Keratinocyte (primary cell): ENCODE measurements at regions not wholly inside any gene's neighbourhood (a gene's known extent, or its start where the extent isn't known, plus 50 kb on each side); places are given as distances from the start of the nearest gene placed in this dataset.

ENCODE experiments used
- DNase-seq: peaks from one replicate; pipeline ENCODE4 v3.0.0-alpha.2; 2011; ENCODE audit warnings: low read depth, missing footprints, low spot score
- FAIRE-seq: peaks from 2 replicates; lab custom pipeline; 2011; peaks lifted over from hg19 to GRCh38; lab: Jason Lieb, UNC
- H2AFZ ChIP-seq: 2 replicates; pipeline ENCODE4 v1.6.0; 2012; ENCODE audit warnings: low read length, control low read depth, inconsistent platforms; ENCODE audit not compliant: control insufficient read depth
- H3K27ac ChIP-seq: 2 replicates; pipeline ENCODE4 v1.5.1; 2011; ENCODE audit warnings: low read length; ENCODE audit not compliant: control insufficient read depth, insufficient read depth
- H3K27me3 ChIP-seq: 3 replicates; pipeline ENCODE4 v1.6.0; 2011; ENCODE audit warnings: low read length; ENCODE audit not compliant: control insufficient read depth, insufficient read depth; ENCODE audit errors: extremely low read depth
- H3K36me3 ChIP-seq, 2 experiments: 2 replicates in 1 of 2; 3 replicates in 1 of 2; pipeline ENCODE4 v1.5.1; 2011; ENCODE audit warnings: low read length in 2 of 2, mild to moderate bottlenecking in 1 of 2; ENCODE audit not compliant: control insufficient read depth in 2 of 2, insufficient read depth in 2 of 2; ENCODE audit errors: extremely low read depth in 1 of 2
- H3K4me1 ChIP-seq: 3 replicates; pipeline ENCODE4 v1.5.1; 2011; ENCODE audit warnings: low read length; ENCODE audit not compliant: control insufficient read depth, insufficient read depth; ENCODE audit errors: extremely low read depth
- H3K4me2 ChIP-seq: 3 replicates; pipeline ENCODE4 v1.6.0; 2011; ENCODE audit warnings: low read depth, low read length; ENCODE audit not compliant: control insufficient read depth, insufficient read depth; ENCODE audit errors: extremely low read depth
- H3K4me3 ChIP-seq, 3 experiments: fragments of 200-600 bp in 1 of 3; sonication (generic) in 1 of 3; 2 replicates in 2 of 3; 3 replicates in 1 of 3; pipeline ENCODE4 v1.5.1; 2011 to 2016; ENCODE audit warnings: low read length in 3 of 3, mild to moderate bottlenecking in 3 of 3, control low read depth in 2 of 3, inconsistent platforms in 1 of 3, low read depth in 1 of 3, mixed read lengths in 1 of 3, mixed run types in 1 of 3, moderate library complexity in 1 of 3; ENCODE audit not compliant: control insufficient read depth in 2 of 3, insufficient read depth in 2 of 3; ENCODE audit errors: extremely low read depth in 1 of 3
- H3K79me2 ChIP-seq: 2 replicates; pipeline ENCODE4 v1.6.0; 2012; ENCODE audit warnings: low read length; ENCODE audit not compliant: control insufficient read depth, insufficient read depth
- H3K9ac ChIP-seq: 3 replicates; pipeline ENCODE4 v1.6.0; 2011; ENCODE audit warnings: low read length; ENCODE audit not compliant: control insufficient read depth, insufficient read depth; ENCODE audit errors: extremely low read depth
- H3K9me1 ChIP-seq: 3 replicates; pipeline ENCODE4 v1.6.0; 2011; ENCODE audit warnings: low read length; ENCODE audit not compliant: control insufficient read depth, insufficient read depth; ENCODE audit errors: extremely low read depth
- H3K9me3 ChIP-seq: 2 replicates; pipeline ENCODE4 v1.5.1; 2012; ENCODE audit warnings: low read depth, low read length; ENCODE audit not compliant: control insufficient read depth
- H4K20me1 ChIP-seq: 3 replicates; pipeline ENCODE4 v1.6.0; 2011; ENCODE audit warnings: low read length; ENCODE audit not compliant: control insufficient read depth, insufficient read depth; ENCODE audit errors: extremely low read depth
- EZH2 ChIP-seq: IDR thresholded peaks from one replicate; pipeline ENCODE4 v1.6.1; 2012; ENCODE audit warnings: inconsistent platforms, mild to moderate bottlenecking, low read length, moderate library complexity
- dilution Hi-C: fragments of 300-500 bp; cut with MboI; formaldehyde crosslinking; loops from one replicate; pipeline ENCODE4 v1.7.0; 2020; ENCODE audit warnings: low sequenced_read_pairs; ENCODE audit not compliant: extremely low pct_ligation_motif_present
- TF ChIP-seq, protein P1 (sequence below), 3 experiments: IDR thresholded peaks in 1 of 3; conservative IDR thresholded peaks in 1 of 3; optimal IDR thresholded peaks in 1 of 3; 2 replicates in 2 of 3; 3 replicates in 1 of 3; pipeline versions ENCODE3 to v1.5.1; 2011; ENCODE audit warnings: low read length in 3 of 3, mild to moderate bottlenecking in 3 of 3, moderate library complexity in 2 of 3, control low read depth in 1 of 3, inconsistent platforms in 1 of 3; ENCODE audit not compliant: insufficient read depth in 2 of 3; ENCODE audit errors: extremely low read depth in 1 of 3

DNA sequence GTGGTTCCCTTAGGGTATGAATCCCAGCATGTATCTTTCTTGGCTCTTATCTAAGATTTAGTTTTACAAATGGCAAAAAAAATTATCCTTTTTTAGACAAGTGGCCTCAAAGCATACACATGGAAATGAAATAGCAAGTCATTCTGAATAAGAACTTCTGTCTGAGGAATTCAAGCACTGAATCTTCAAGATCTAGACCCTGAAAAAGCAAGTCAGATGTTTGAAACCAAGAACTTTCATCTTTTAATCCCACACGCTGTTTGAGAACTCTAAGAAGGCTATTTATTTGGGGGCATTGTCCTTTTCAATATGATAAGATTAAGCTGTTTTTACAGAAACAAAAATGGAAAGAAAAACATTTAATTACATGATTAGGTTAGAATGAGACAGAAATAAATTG lies 549.2 kb upstream of the CYLC2 start:
- H4K20me1 ChIP-seq: no peaks in the 10 kb centered on the region
- H3K79me2 ChIP-seq: no peaks in the 10 kb centered on the region
- H3K9me1 ChIP-seq: no peaks in the 10 kb centered on the region
- no peaks in the 10 kb centered on the region for H3K36me3 ChIP-seq
- no peak for FAIRE-seq
- no peak overlapping the region for H2AFZ ChIP-seq
- dilution Hi-C loops: no loop called here
- H3K9ac ChIP-seq: no peak overlapping the region
- H3K4me1 ChIP-seq: no peaks in the 10 kb centered on the region
- TF ChIP-seq, protein P1, sequence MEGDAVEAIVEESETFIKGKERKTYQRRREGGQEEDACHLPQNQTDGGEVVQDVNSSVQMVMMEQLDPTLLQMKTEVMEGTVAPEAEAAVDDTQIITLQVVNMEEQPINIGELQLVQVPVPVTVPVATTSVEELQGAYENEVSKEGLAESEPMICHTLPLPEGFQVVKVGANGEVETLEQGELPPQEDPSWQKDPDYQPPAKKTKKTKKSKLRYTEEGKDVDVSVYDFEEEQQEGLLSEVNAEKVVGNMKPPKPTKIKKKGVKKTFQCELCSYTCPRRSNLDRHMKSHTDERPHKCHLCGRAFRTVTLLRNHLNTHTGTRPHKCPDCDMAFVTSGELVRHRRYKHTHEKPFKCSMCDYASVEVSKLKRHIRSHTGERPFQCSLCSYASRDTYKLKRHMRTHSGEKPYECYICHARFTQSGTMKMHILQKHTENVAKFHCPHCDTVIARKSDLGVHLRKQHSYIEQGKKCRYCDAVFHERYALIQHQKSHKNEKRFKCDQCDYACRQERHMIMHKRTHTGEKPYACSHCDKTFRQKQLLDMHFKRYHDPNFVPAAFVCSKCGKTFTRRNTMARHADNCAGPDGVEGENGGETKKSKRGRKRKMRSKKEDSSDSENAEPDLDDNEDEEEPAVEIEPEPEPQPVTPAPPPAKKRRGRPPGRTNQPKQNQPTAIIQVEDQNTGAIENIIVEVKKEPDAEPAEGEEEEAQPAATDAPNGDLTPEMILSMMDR (optimal IDR thresholded peaks at IDR 0.05 in 1 of 3, IDR thresholded peaks at IDR 0.05 in 1 of 3, conservative IDR thresholded peaks at IDR 0.05 in 1 of 3; ENCODE audit: extremely low read depth in 1 of 3, insufficient read depth in 2 of 3, low read length in 3 of 3): no peak
- no peak for TF ChIP-seq EZH2
- no peaks in the 10 kb centered on the region for H3K27me3 ChIP-seq
- no peak for DNase-seq
- no peak overlapping the region for H3K4me2 ChIP-seq
- H3K27ac ChIP-seq: no peak overlapping the region
- H3K9me3 ChIP-seq: no peaks in the 10 kb centered on the region
- no peak overlapping the region for H3K4me3 ChIP-seq

DNA sequence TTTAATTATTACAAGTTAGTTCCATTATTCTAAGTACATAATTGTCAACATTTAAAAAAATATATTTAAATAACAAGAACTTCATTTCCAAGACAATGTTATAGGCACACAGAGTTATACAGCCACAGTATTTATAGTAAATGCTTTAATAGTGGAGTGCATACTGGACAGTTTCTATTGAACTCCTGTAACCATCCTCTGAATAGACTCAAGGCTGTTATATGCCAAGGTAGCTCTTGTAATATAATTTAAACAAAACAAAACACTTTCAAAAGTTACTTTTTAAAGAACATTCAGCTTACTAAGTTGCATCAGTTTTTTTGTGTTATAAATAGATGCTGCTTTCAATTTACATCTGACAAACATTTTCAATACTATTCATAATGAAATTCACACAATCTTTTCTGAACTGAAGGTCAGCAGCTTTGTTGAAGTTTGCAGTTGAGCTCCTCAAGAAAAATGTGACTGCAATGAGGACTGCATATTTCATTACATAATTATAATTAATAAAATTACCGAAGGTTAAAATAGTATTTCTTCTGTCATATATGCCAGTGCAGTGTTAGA lies 549.9 kb upstream of the CYLC2 start:
- no peak for DNase-seq
- Histone ChIP-seq H3K4me3 (no peak overlapping the region), H3K9me1 (no peaks in the 10 kb centered on the region), H4K20me1 (no peaks in the 10 kb centered on the region), H3K27me3 (no peaks in the 10 kb centered on the region), H3K79me2 (no peaks in the 10 kb centered on the region), H3K36me3 (no peaks in the 10 kb centered on the region), H3K4me2 (no peak overlapping the region), H3K9me3 (no peaks in the 10 kb centered on the region), H2AFZ (no peak overlapping the region), H3K9ac (no peak overlapping the region), H3K27ac (no peak overlapping the region), H3K4me1 (no peaks in the 10 kb centered on the region)
- FAIRE-seq: no peak
- no peak for TF ChIP-seq EZH2
- TF ChIP-seq, protein P1 (optimal IDR thresholded peaks at IDR 0.05 in 1 of 3, IDR thresholded peaks at IDR 0.05 in 1 of 3, conservative IDR thresholded peaks at IDR 0.05 in 1 of 3; ENCODE audit: extremely low read depth in 1 of 3, insufficient read depth in 2 of 3, low read length in 3 of 3): no peak
- dilution Hi-C loops: no loop called here
